Mesenchymal stem cell (in vitro differentiated cells and primary cell): ENCODE measurements at regions not wholly inside any gene's neighbourhood (a gene's known extent, or its start where the extent isn't known, plus 50 kb on each side); places are given as distances from the start of the nearest gene placed in this dataset.

Experiments
- DNase-seq: peaks from one replicate; pipeline ENCODE4 v3.0.0-alpha.2; 2013
- H2AFZ ChIP-seq: one replicate; pipeline ENCODE4 v1.6.1; 2013; ENCODE audit warnings: low read depth, mild to moderate bottlenecking, control low read depth, inconsistent platforms, low read length, moderate library complexity
- H2AK5ac ChIP-seq: 2 replicates; pipeline ENCODE4 v1.6.1; 2013; ENCODE audit warnings: low read length, moderate library complexity, mild to moderate bottlenecking, inconsistent platforms; ENCODE audit not compliant: severe bottlenecking
- H2BK120ac ChIP-seq: one replicate; pipeline ENCODE4 v1.6.1; 2013; ENCODE audit warnings: low read depth, mild to moderate bottlenecking, inconsistent platforms, low read length, moderate library complexity
- H2BK12ac ChIP-seq, 2 experiments: one replicate each; pipeline ENCODE4 v1.6.1; 2013; ENCODE audit warnings: inconsistent platforms in 2 of 2, low read length in 2 of 2, mild to moderate bottlenecking in 2 of 2, moderate library complexity in 2 of 2, control low read depth in 1 of 2
- H2BK15ac ChIP-seq: one replicate; pipeline ENCODE4 v1.6.1; 2013; ENCODE audit warnings: mild to moderate bottlenecking, low read depth, inconsistent platforms; ENCODE audit not compliant: poor library complexity, severe bottlenecking
- H2BK5ac ChIP-seq: 2 replicates; pipeline ENCODE4 v1.6.1; 2013; ENCODE audit warnings: low read depth, mild to moderate bottlenecking, low read length, control low read depth, inconsistent platforms; ENCODE audit not compliant: poor library complexity, severe bottlenecking
- H3K14ac ChIP-seq, 2 experiments: one replicate each; pipeline ENCODE4 v1.6.1; 2013; ENCODE audit warnings: inconsistent platforms in 2 of 2, low read length in 2 of 2, control low read depth in 1 of 2, mild to moderate bottlenecking in 1 of 2, moderate library complexity in 1 of 2
- H3K18ac ChIP-seq, 2 experiments: one replicate each; pipeline ENCODE4 v1.6.1; 2013; ENCODE audit warnings: inconsistent platforms in 2 of 2, low read length in 2 of 2, control low read depth in 1 of 2, low read depth in 1 of 2, mild to moderate bottlenecking in 1 of 2
- H3K23ac ChIP-seq, 2 experiments: one replicate each; pipeline ENCODE4 v1.6.1; 2013; ENCODE audit warnings: inconsistent platforms in 2 of 2, low read length in 2 of 2, mild to moderate bottlenecking in 2 of 2, moderate library complexity in 2 of 2, control low read depth in 1 of 2
- H3K27ac ChIP-seq: 2 replicates; pipeline ENCODE4 v1.5.1; 2013; ENCODE audit warnings: mild to moderate bottlenecking, moderate library complexity, low read length, control low read depth, inconsistent platforms; ENCODE audit not compliant: poor library complexity, severe bottlenecking
- H3K27me3 ChIP-seq, 2 experiments: 2 replicates each; pipeline versions ENCODE4 v1.6.1 to v1.7.0; 2013; ENCODE audit warnings: low read length in 2 of 2, mild to moderate bottlenecking in 2 of 2, moderate library complexity in 2 of 2, control low read depth in 1 of 2, inconsistent platforms in 1 of 2; ENCODE audit not compliant: control insufficient read depth in 1 of 2, insufficient read depth in 1 of 2
- H3K36me3 ChIP-seq, 2 experiments: 2 replicates each; pipeline versions ENCODE4 v1.6.1 to v1.7.0; 2013; ENCODE audit warnings: low read length in 2 of 2, control low read depth in 1 of 2, inconsistent platforms in 1 of 2, low read depth in 1 of 2, mild to moderate bottlenecking in 1 of 2; ENCODE audit not compliant: insufficient read depth in 2 of 2, control insufficient read depth in 1 of 2
- H3K4ac ChIP-seq, 2 experiments: one replicate each; pipeline ENCODE4 v1.6.1; 2013; ENCODE audit warnings: inconsistent platforms in 2 of 2, low read length in 2 of 2, mild to moderate bottlenecking in 2 of 2, moderate library complexity in 2 of 2, control low read depth in 1 of 2, low read depth in 1 of 2
- H3K4me1 ChIP-seq: 2 replicates; pipeline ENCODE4 v1.6.1; 2013; ENCODE audit warnings: low read depth, low read length, control low read depth; ENCODE audit not compliant: control insufficient read depth, insufficient read depth
- H3K4me2 ChIP-seq: 2 replicates; pipeline ENCODE4 v1.6.1; 2013; ENCODE audit warnings: low read length, mild to moderate bottlenecking, inconsistent platforms; ENCODE audit not compliant: poor library complexity, severe bottlenecking
- H3K4me3 ChIP-seq, 2 experiments: 2 replicates each; pipeline versions ENCODE4 v1.5.1 to v1.7.0; 2013; ENCODE audit warnings: low read length in 2 of 2, mild to moderate bottlenecking in 2 of 2, control low read depth in 1 of 2, low read depth in 1 of 2; ENCODE audit not compliant: insufficient read depth in 1 of 2
- H3K79me1 ChIP-seq: replicated peaks from 2 replicates; pipeline ENCODE4 v1.6.1; 2013; ENCODE audit warnings: mild to moderate bottlenecking, control low read depth, low read length, inconsistent platforms; ENCODE audit not compliant: poor library complexity, severe bottlenecking
- H3K9ac ChIP-seq: 2 replicates; pipeline ENCODE4 v1.7.0; 2013; ENCODE audit warnings: mild to moderate bottlenecking, low read length, moderate library complexity
- H3K9me3 ChIP-seq: 2 replicates; pipeline ENCODE4 v1.7.0; 2013; ENCODE audit warnings: mild to moderate bottlenecking, low read length; ENCODE audit not compliant: control insufficient read depth
- H4K8ac ChIP-seq: one replicate; pipeline ENCODE4 v1.6.1; 2013; ENCODE audit warnings: inconsistent platforms, mild to moderate bottlenecking, low read length, moderate library complexity
- H4K91ac ChIP-seq: one replicate; pipeline ENCODE4 v1.6.1; 2013; ENCODE audit warnings: mild to moderate bottlenecking, low read length, inconsistent platforms
- WGBS: methylation state at CpG from one replicate; pipeline ENCODE4 v1.1.7; 2013; ENCODE audit warnings: mixed read lengths; 5-methylcytosine and 5-hydroxymethylcytosine counted together

GRCh38 chr10:29795850-29796249, 161.1 kb upstream of the SVIL start:
- Histone ChIP-seq H3K14ac (no peak overlapping the region), H3K4ac (peak overlapping the region in 1 of 2 experiments; percentile 26), H3K4me2 (no peak overlapping the region), H4K91ac (no peak overlapping the region), H2AFZ (no peak overlapping the region), H3K9ac (no peak overlapping the region), H3K4me3 (no peak overlapping the region), H2BK120ac (peak overlapping the region; percentile 1), H3K27ac (no peak overlapping the region), H3K23ac (no peak overlapping the region), H3K18ac (peak overlapping the region in 1 of 2 experiments; percentile 52), H2BK5ac (no peak overlapping the region), H2BK12ac (peak overlapping the region; percentile 20 to 76), H3K9me3 (no peaks in the 10 kb centered on the region), H3K4me1 (no peaks in the 10 kb centered on the region), H3K27me3 (no peaks in the 10 kb centered on the region), H4K8ac (no peak overlapping the region), H3K79me1 (no peaks in the 10 kb centered on the region), H2BK15ac (no peak overlapping the region), H2AK5ac (peak overlapping the region; percentile 42), H3K36me3 (no peaks in the 10 kb centered on the region)
- no peak for DNase-seq
- WGBS = 63% methylated on average over 4 of the region's 4 CpGs

GRCh38 chr10:29794776-29795611, 160.2 kb upstream of the SVIL start:
- WGBS = 64% methylated on average over 9 of the region's 11 CpGs
- H3K4me2 ChIP-seq = no peak overlapping the region
- peak overlapping the region in 1 of 2 experiments; percentile 66 for H3K18ac ChIP-seq
- H2BK5ac ChIP-seq = peak overlapping the region; percentile 3
- no peak overlapping the region for H3K23ac ChIP-seq
- peak overlapping the region; percentile 16 for H3K27ac ChIP-seq
- peak overlapping the region; percentile 92 to 95 for H2BK12ac ChIP-seq
- peak overlapping the region; percentile 19 for H4K8ac ChIP-seq
- H3K27me3 ChIP-seq = no peaks in the 10 kb centered on the region
- no peak overlapping the region for H2BK120ac ChIP-seq
- H3K36me3 ChIP-seq = no peaks in the 10 kb centered on the region
- no peak overlapping the region for H3K4me3 ChIP-seq
- H3K14ac ChIP-seq = no peak overlapping the region
- DNase-seq = no peak
- H3K4me1 ChIP-seq = no peaks in the 10 kb centered on the region
- peak overlapping the region; percentile 71 for H2AK5ac ChIP-seq
- H3K9ac ChIP-seq = no peak overlapping the region
- H3K9me3 ChIP-seq = no peaks in the 10 kb centered on the region
- no peak overlapping the region for H2AFZ ChIP-seq
- no peak overlapping the region for H2BK15ac ChIP-seq
- H3K4ac ChIP-seq = peak overlapping the region in 1 of 2 experiments; percentile 55
- H3K79me1 ChIP-seq = no peaks in the 10 kb centered on the region
- H4K91ac ChIP-seq = no peak overlapping the region

GRCh38 chr10:29791773-29792172, 157.0 kb upstream of the SVIL start:
- Histone ChIP-seq H2BK15ac (no peak overlapping the region), H3K36me3 (no peaks in the 10 kb centered on the region), H2BK5ac (no peak overlapping the region), H3K23ac (no peak overlapping the region), H2BK12ac (peak overlapping the region in 1 of 2 experiments; percentile 14), H3K9me3 (no peaks in the 10 kb centered on the region), H2AFZ (no peak overlapping the region), H3K4ac (peak overlapping the region in 1 of 2 experiments; percentile 1), H3K4me3 (no peak overlapping the region), H3K79me1 (no peaks in the 10 kb centered on the region), H3K27ac (no peak overlapping the region), H3K4me2 (no peak overlapping the region), H3K18ac (peak overlapping the region in 1 of 2 experiments; percentile 34), H4K91ac (no peak overlapping the region), H3K9ac (no peak overlapping the region), H4K8ac (no peak overlapping the region), H2BK120ac (no peak overlapping the region), H2AK5ac (no peak overlapping the region), H3K14ac (no peak overlapping the region), H3K4me1 (no peaks in the 10 kb centered on the region), H3K27me3 (no peaks in the 10 kb centered on the region)
- 93% methylated on average over 3 of the region's 3 CpGs for WGBS
- no peak for DNase-seq

- Histone ChIP-seq H2BK12ac (no peak overlapping the region), H2BK15ac (no peak overlapping the region), H3K23ac (no peak overlapping the region), H2BK5ac (no peak overlapping the region), H3K18ac (no peak overlapping the region), H3K4me2 (no peak overlapping the region), H3K9ac (no peak overlapping the region), H3K36me3 (no peaks in the 10 kb centered on the region), H3K79me1 (no peaks in the 10 kb centered on the region), H3K9me3 (no peaks in the 10 kb centered on the region), H4K91ac (no peak overlapping the region), H3K14ac (no peak overlapping the region), H3K4me1 (no peaks in the 10 kb centered on the region), H2AFZ (no peak overlapping the region), H3K27me3 (no peaks in the 10 kb centered on the region), H3K4me3 (no peak overlapping the region), H3K4ac (no peak overlapping the region), H4K8ac (no peak overlapping the region), H2AK5ac (no peak overlapping the region), H3K27ac (no peak overlapping the region), H2BK120ac (no peak overlapping the region)
- no peak for DNase-seq
- 30% methylated on average over 2 of the region's 2 CpGs for WGBS
These were observed 155.4 kb upstream of the SVIL start for GRCh38 chr10:29790207-29790606.
